Sigmoid colon (tissue), 4 donors: ENCODE measurements at regions not wholly inside any gene's neighbourhood (a gene's known extent, or its start where the extent isn't known, plus 50 kb on each side); places are given as distances from the start of the nearest gene placed in this dataset.

Experiments
- CTCF ChIP-seq, 4 experiments: fragments of 450-650 bp in 3 of 4; fragments of 200-600 bp in 1 of 4; IDR thresholded peaks; one replicate each; pipeline ENCODE4 v1.5.1; 2016 to 2019; ENCODE audit warnings: antibody characterized with exemption in 4 of 4, mild to moderate bottlenecking in 3 of 4, moderate library complexity in 2 of 4
- POLR2A ChIP-seq, 2 donors: fragments of 450-650 bp; IDR thresholded peaks; one replicate each; pipeline ENCODE4 v1.6.1; 2016; ENCODE audit warnings: antibody characterized with exemption in 2 of 2, mild to moderate bottlenecking in 2 of 2, moderate library complexity in 2 of 2
- POLR2AphosphoS5 ChIP-seq, 4 donors: sonication (generic); formaldehyde crosslinking; IDR thresholded peaks; one replicate each; pipeline ENCODE4 v1.6.1; 2017; ENCODE audit warnings: antibody characterized with exemption in 4 of 4

GRCh38 chr2:74772046-74772445 is 61.9 kb upstream of the HK2 start:
- TF ChIP-seq POLR2A (IDR thresholded peaks at IDR 0.05) (no peak), CTCF (IDR thresholded peaks at IDR 0.05) (no peak), POLR2AphosphoS5 (IDR thresholded peaks at IDR 0.05) (no peak)
